Testis (tissue), 2 donors: ENCODE measurements at regions not wholly inside any gene's neighbourhood (a gene's known extent, or its start where the extent isn't known, plus 50 kb on each side); places are given as distances from the start of the nearest gene placed in this dataset.
A peak's percentile ranks its signal among the peaks of the same experiment; 100 is the strongest.
"Not testable (repeated sequence)": the region's sequence is repeated elsewhere in the genome, so short reads cannot be mapped to it uniquely, and the experiment has no call there.

Experiments used
- DNase-seq: peaks from one replicate; pipeline ENCODE4 v3.0.0-alpha.2; 2019
- H3K27ac ChIP-seq, 2 donors: fragments of 200-600 bp; sonication (generic); one replicate each; pipeline ENCODE4 v1.5.1; 2019
- H3K27me3 ChIP-seq: fragments of 200-600 bp; sonication (generic); one replicate; pipeline ENCODE4 v1.5.1; 2019
- H3K36me3 ChIP-seq: fragments of 200-600 bp; sonication (generic); one replicate; pipeline ENCODE4 v1.5.1; 2017; ENCODE audit warnings: low read depth; ENCODE audit errors: missing control alignments
- H3K4me1 ChIP-seq: fragments of 200-600 bp; sonication (generic); one replicate; pipeline ENCODE4 v1.5.1; 2019
- H3K4me3 ChIP-seq, 2 donors: fragments of 200-600 bp; sonication (generic); one replicate each; pipeline ENCODE4 v1.5.1; 2017 to 2019
- H3K9me3 ChIP-seq: fragments of 200-600 bp; sonication (generic); one replicate; pipeline ENCODE4 v1.5.1; 2017
- POLR2A ChIP-seq: fragments of 450-650 bp; IDR thresholded peaks from one replicate; pipeline ENCODE4 v1.6.1; 2017; ENCODE audit warnings: antibody characterized with exemption, mild to moderate bottlenecking, moderate library complexity
- WGBS, 2 donors: methylation state at CpG; one replicate each; pipeline ENCODE4 v1.1.5; 2018; 5-methylcytosine and 5-hydroxymethylcytosine counted together
- intact Hi-C: fragments of 100-400 bp; cut with DNase I; formaldehyde crosslinking; loops from one replicate; pipeline ENCODE4 v1.15.1; 2023; ENCODE audit warnings: low total_unique reads
- TF ChIP-seq, protein P1 (sequence below), 3 experiments: fragments of 450-650 bp in 2 of 3; fragments of 200-600 bp in 1 of 3; sonication (generic) in 1 of 3; IDR thresholded peaks; one replicate each; pipeline ENCODE4 v1.5.1; 2016 to 2019; ENCODE audit warnings: antibody characterized with exemption in 3 of 3, mild to moderate bottlenecking in 2 of 3, moderate library complexity in 1 of 3

DNA sequence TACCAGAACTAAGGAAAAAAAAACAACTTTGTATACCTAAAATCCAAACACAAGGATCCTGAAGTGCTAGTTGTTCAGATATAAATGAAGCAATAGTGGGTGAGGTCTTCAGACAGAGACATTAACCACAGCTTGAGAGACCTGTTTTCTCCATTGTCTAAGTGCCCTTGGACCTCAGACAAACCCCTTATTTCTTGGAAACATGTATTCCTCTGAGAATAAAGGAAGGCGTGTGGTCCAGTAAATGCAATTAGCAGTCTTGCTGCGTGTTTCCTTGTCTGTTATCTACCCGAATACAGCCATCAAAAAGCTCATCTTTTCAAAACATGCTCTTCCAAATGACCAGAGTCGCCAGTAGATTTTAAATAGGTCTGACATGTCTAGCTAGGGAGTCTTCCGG is 291.1 kb upstream of the NFIA start:
- Histone ChIP-seq H3K4me3 (no peak overlapping the region), H3K27me3 (no peaks in the 10 kb centered on the region), H3K27ac (no peak overlapping the region), H3K4me1 (no peaks in the 10 kb centered on the region), H3K36me3 (no peaks in the 10 kb centered on the region), H3K9me3 (no peaks in the 10 kb centered on the region)
- 72 to 73% methylated on average over 5 of the region's 5 CpGs for WGBS, 2 donors
- DNase-seq, result no peak
- TF ChIP-seq, protein P1, sequence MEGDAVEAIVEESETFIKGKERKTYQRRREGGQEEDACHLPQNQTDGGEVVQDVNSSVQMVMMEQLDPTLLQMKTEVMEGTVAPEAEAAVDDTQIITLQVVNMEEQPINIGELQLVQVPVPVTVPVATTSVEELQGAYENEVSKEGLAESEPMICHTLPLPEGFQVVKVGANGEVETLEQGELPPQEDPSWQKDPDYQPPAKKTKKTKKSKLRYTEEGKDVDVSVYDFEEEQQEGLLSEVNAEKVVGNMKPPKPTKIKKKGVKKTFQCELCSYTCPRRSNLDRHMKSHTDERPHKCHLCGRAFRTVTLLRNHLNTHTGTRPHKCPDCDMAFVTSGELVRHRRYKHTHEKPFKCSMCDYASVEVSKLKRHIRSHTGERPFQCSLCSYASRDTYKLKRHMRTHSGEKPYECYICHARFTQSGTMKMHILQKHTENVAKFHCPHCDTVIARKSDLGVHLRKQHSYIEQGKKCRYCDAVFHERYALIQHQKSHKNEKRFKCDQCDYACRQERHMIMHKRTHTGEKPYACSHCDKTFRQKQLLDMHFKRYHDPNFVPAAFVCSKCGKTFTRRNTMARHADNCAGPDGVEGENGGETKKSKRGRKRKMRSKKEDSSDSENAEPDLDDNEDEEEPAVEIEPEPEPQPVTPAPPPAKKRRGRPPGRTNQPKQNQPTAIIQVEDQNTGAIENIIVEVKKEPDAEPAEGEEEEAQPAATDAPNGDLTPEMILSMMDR (IDR thresholded peaks at IDR 0.05), result no peak
- no peak for TF ChIP-seq POLR2A
- intact Hi-C loops, result no loop called here

DNA sequence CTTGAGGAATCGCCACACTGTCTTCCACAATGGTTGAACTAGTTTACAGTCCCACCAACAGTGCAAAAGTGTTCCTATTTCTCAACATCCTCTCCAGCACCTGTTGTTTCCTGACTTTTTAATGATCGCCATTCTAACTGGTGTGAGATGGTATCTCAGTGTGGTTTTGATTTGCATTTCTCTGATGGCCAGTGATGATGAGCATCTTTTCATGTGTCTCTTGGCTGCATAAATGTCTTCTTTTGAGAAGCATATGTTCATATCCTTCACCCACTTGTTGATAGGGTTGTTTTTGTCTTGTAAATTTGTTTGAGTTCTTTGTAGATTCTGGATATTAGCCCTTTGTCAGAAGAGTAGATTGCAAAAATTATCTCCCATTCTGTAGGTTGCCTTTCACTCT is 309.3 kb upstream of the NFIA start:
- H3K4me1 ChIP-seq, H3K27ac ChIP-seq, H3K9me3 ChIP-seq, DNase-seq, H3K27me3 ChIP-seq, H3K4me3 ChIP-seq, intact Hi-C loops, H3K36me3 ChIP-seq: not testable (repeated sequence)
- WGBS, 2 donors, result 74 to 86% methylated on average over 2 of the region's 2 CpGs

DNA sequence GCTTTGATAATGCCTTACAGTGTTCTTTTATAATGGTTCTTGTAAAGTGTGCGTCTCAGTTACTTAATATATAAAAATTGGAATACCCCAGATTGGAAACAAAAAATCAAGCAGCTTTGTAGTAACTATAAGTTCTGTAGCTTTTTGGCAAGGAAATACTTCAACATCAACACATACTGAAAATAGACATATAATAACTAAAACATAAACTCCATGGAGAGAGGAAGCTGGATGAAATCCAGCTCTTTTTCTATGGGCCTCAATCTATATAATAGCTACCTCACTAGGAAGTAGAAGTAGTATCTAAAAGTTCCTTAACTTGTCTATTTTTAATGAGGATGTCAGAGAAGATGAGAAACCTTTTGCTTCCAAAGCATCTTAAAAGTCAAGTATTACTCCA is 313.3 kb upstream of the NFIA start:
- Histone ChIP-seq H3K36me3 (no peaks in the 10 kb centered on the region), H3K27ac (no peak overlapping the region), H3K4me3 (no peak overlapping the region), H3K9me3 (no peaks in the 10 kb centered on the region), H3K27me3 (no peaks in the 10 kb centered on the region), H3K4me1 (no peaks in the 10 kb centered on the region)
- TF ChIP-seq, protein P1 (IDR thresholded peaks at IDR 0.05), result no peak
- no peak for TF ChIP-seq POLR2A
- WGBS, 2 donors, result 91 to 95% methylated on average over 1 of the region's 1 CpG
- DNase-seq, result no peak
- intact Hi-C loops, result no loop called here

DNA sequence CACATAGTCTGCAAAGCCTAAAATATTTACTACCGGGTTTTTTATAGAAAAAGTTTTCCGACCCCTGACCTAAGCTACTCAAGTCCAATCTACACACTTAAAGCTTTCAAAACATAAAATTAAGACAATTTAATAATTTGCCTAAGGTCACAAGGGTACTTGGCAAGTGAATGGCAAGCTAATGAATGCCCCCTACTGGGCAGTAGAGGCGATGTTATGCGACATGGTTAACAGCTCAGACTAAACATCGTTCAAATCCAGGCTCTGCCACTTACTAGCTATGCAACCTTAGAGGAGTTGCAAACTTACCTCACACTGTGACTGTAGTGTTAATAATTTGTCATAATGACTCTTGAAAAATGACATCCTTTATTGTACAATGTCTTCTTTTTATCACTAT is 317.2 kb upstream of the NFIA start:
- intact Hi-C loops, result no loop called here
- no peaks in the 10 kb centered on the region for H3K9me3 ChIP-seq
- H3K27ac ChIP-seq, result no peak overlapping the region
- peak; percentile 51 for DNase-seq
- 70 to 80% methylated on average over 5 of the region's 5 CpGs for WGBS, 2 donors
- no peaks in the 10 kb centered on the region for H3K4me1 ChIP-seq
- no peaks in the 10 kb centered on the region for H3K27me3 ChIP-seq
- no peak overlapping the region for H3K4me3 ChIP-seq
- H3K36me3 ChIP-seq, result no peaks in the 10 kb centered on the region
- TF ChIP-seq, protein P1 (IDR thresholded peaks at IDR 0.05), result peak; percentile 17 to 61 (median 29)
- no peak for TF ChIP-seq POLR2A

DNA sequence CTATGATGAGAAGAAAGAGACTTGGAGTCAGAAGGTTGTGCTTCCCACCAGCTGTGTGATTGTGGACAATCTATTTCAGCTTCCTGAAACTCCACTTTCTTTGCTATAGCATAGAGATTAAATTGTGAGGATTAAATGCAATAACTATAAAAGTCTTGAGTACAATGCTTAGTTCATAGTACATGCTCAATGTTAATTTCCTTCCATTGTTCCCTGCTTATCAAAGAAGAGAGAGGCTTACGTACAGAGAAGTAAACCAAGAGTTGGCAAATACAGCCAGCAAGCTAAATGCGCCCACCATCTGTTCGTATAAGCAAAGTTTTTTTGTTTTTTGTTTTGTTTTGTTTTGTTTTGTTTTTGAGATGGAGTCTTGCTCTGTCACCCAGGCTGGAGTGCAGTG is 317.9 kb upstream of the NFIA start:
- H3K27me3 ChIP-seq, result no peaks in the 10 kb centered on the region
- intact Hi-C loops, result no loop called here
- H3K36me3 ChIP-seq, result no peaks in the 10 kb centered on the region
- no peak overlapping the region for H3K4me3 ChIP-seq
- no peak for TF ChIP-seq POLR2A
- TF ChIP-seq, protein P1 (IDR thresholded peaks at IDR 0.05), result no peak
- 86 to 89% methylated on average over 3 of the region's 3 CpGs for WGBS, 2 donors
- no peak overlapping the region for H3K27ac ChIP-seq
- H3K4me1 ChIP-seq, result no peaks in the 10 kb centered on the region
- DNase-seq, result no peak
- H3K9me3 ChIP-seq, result no peaks in the 10 kb centered on the region
